Choroid plexus epithelial cell (primary cell): ENCODE measurements at regions not wholly inside any gene's neighbourhood (a gene's known extent, or its start where the extent isn't known, plus 50 kb on each side); places are given as distances from the start of the nearest gene placed in this dataset.

Experiments
- DNase-seq: peaks from one replicate; pipeline ENCODE4 v3.0.0-alpha.2; 2010; ENCODE audit warnings: low read depth
- H3K4me3 ChIP-seq: 2 replicates; pipeline ENCODE4 v1.5.1; 2011; ENCODE audit warnings: low read depth, mild to moderate bottlenecking, control low read depth, low read length, moderate library complexity
- TF ChIP-seq, protein P1 (sequence below): conservative IDR thresholded peaks from 2 replicates; pipeline ENCODE4 v1.5.1; 2011; ENCODE audit warnings: low read depth, mild to moderate bottlenecking, control low read depth, inconsistent platforms, low read length, moderate library complexity

- DNase-seq: no peak
- no peak overlapping the region for H3K4me3 ChIP-seq
- TF ChIP-seq, protein P1, sequence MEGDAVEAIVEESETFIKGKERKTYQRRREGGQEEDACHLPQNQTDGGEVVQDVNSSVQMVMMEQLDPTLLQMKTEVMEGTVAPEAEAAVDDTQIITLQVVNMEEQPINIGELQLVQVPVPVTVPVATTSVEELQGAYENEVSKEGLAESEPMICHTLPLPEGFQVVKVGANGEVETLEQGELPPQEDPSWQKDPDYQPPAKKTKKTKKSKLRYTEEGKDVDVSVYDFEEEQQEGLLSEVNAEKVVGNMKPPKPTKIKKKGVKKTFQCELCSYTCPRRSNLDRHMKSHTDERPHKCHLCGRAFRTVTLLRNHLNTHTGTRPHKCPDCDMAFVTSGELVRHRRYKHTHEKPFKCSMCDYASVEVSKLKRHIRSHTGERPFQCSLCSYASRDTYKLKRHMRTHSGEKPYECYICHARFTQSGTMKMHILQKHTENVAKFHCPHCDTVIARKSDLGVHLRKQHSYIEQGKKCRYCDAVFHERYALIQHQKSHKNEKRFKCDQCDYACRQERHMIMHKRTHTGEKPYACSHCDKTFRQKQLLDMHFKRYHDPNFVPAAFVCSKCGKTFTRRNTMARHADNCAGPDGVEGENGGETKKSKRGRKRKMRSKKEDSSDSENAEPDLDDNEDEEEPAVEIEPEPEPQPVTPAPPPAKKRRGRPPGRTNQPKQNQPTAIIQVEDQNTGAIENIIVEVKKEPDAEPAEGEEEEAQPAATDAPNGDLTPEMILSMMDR: no peak
These were observed 1044.8 kb downstream of the FLRT2 start for GRCh38 chr14:86574778-86575129.

DNA sequence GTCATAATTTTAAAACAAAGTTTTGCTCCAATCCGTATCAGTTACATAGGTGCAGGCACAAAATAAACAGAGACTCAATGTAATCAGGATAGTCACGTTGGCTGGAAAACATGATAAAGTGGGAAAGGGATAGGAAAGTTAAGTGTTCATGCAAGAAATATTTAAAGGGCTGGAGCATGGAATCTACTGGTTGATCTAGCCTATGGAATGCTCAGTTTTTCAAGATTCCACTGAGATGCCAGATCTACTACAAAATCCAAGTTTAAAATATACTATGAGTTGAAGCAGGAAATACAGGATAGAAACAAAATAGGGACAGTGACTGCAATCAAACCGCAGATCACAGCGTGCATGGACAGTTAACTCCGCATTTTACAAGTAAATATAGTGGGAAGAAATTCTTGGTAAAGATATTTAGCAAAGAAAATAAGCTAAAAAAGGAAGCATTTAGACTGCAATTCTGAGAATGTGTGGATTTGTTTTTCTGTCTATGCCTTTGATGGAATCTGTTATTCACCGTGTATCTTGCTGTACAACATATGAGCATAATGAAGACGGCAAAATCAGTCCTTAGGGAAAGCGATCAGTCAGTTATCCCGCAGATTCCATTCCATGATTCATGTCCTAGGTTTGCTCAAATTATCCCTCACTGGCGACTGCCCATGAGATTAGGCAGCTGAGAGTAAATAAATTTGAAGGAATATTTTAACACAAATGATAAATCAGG, 1044.3 kb downstream of the FLRT2 start:
- peak; percentile 38 for DNase-seq
- no peak overlapping the region for H3K4me3 ChIP-seq
- TF ChIP-seq, protein P1: no peak

GRCh38 chr14:86570371-86570770, 1040.4 kb downstream of the FLRT2 start:
- no peak overlapping the region for H3K4me3 ChIP-seq
- DNase-seq: no peak
- TF ChIP-seq, protein P1: no peak

DNA sequence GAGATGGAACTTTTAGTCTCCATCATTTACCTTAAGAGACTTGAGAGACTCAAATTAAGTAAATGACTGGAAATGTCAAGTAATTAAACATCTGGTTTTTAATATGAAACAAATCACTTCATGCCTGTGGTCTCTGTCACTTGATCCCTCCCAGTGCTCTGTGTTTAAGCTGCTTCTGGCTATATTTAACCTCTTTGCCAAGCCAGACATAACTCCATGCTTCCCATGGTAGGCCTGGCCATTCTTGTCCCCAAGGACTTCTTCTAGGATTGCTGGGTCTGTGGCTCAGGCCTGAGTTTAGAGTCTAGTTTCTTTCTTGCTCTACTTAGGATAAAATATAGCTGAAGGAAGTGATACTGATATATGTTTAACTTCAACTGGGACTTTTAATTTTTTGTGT, 1013.6 kb downstream of the FLRT2 start:
- TF ChIP-seq, protein P1: no peak
- no peak overlapping the region for H3K4me3 ChIP-seq
- DNase-seq: no peak

DNA sequence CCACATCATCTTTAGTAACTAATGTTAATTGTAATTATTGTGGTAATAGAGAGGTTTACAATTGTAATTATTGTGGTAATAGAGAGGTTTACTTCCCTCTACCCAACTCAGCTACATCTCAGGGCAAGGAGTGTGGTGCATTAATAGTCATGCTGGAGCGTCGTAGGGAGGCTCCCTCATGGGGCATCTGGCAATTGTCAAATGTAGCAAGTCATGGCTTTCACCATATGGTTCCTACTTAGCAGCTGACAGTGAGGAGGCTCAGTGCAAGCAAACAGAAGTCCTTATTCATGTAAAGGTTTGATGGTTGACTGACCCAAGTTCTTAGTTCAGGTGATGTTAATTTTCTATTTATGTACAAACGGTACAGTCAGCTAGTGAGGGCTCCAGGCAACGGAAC, 1012.0 kb downstream of the FLRT2 start:
- H3K4me3 ChIP-seq: no peak overlapping the region
- no peak for DNase-seq
- TF ChIP-seq, protein P1: no peak

- TF ChIP-seq, protein P1: no peak
- H3K4me3 ChIP-seq: no peak overlapping the region
- DNase-seq: no peak
These were observed 1010.8 kb downstream of the FLRT2 start for GRCh38 chr14:86540636-86541247.
